ENCODE measurements at regions not wholly inside any gene's neighbourhood (a gene's known extent, or its start where the extent isn't known, plus 50 kb on each side); places are given as distances from the start of the nearest gene placed in this dataset.

GRCh38 chr5:21649969-21650368, 1203.2 kb downstream of the CDH12 start:
- no peak overlapping the region for H3K4me2 ChIP-seq (ENCODE audit: low read depth, low read length)
- DNase-seq: no peak
- H3K9ac ChIP-seq (ENCODE audit: low read length): no peak overlapping the region

DNA sequence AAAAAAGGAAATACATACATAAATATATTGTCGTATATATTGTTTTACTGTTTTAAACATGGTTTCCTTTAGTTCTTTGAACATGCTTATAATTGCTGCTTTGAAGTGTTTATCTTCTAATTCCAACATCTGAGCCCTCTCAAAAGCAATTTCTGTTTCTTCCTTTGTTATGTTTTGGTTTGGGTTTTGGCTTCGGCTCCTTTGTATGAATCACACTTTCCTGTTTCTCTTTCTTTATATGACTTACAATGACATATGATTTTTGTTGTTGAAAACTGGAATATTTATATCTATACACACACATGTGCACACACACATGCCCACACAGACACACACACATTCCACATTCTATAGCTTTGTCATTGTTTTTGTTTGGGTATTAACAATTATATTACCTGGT, 1206.7 kb downstream of the CDH12 start:
- TF ChIP-seq EZH2phosphoT487 (IDR thresholded peaks at IDR 0.05; ENCODE audit: low read length) (no peak), CTCF (IDR thresholded peaks at IDR 0.05; ENCODE audit: low read length) (no peak), EZH2 (optimal IDR thresholded peaks at IDR 0.05; ENCODE audit: low read depth, low read length) (no peak)
- no peak for DNase-seq
- H3K27ac ChIP-seq (ENCODE audit: low read length): no peak overlapping the region
- H3K9me3 ChIP-seq (replicated peaks; ENCODE audit: insufficient read depth, low read length): no peaks in the 10 kb centered on the region
- no peaks in the 10 kb centered on the region for H3F3A ChIP-seq (ENCODE audit: insufficient read depth, low read length)
- H3K79me2 ChIP-seq (ENCODE audit: low read length): no peaks in the 10 kb centered on the region
- no peak overlapping the region for H3K4me3 ChIP-seq (ENCODE audit: low read length)
- H3K4me2 ChIP-seq (ENCODE audit: low read depth, low read length): no peak overlapping the region
- H3K27me3 ChIP-seq (replicated peaks; ENCODE audit: insufficient read depth, low read length): no peaks in the 10 kb centered on the region
- H3K9me2 ChIP-seq (replicated peaks; ENCODE audit: insufficient read depth, low read length): no peaks in the 10 kb centered on the region
- no peak overlapping the region for H2AFZ ChIP-seq (ENCODE audit: low read length)
- H4K20me1 ChIP-seq (ENCODE audit: insufficient read depth, low read length): no peaks in the 10 kb centered on the region
- no peaks in the 10 kb centered on the region for H3K4me1 ChIP-seq (ENCODE audit: low read length)
- H3K36me3 ChIP-seq (replicated peaks; ENCODE audit: insufficient read depth, low read length): no peaks in the 10 kb centered on the region
- H3K9ac ChIP-seq (ENCODE audit: low read length): no peak overlapping the region

More at GRCh38 chr5:21649969-21650368, 1203.2 kb downstream of the CDH12 start:
- Histone ChIP-seq H3K9me2 (replicated peaks; ENCODE audit: insufficient read depth, low read length) (no peaks in the 10 kb centered on the region), H3K9me3 (replicated peaks; ENCODE audit: insufficient read depth, low read length) (no peaks in the 10 kb centered on the region), H3K4me1 (ENCODE audit: low read length) (no peaks in the 10 kb centered on the region), H3K4me3 (ENCODE audit: low read length) (no peak overlapping the region), H3F3A (ENCODE audit: insufficient read depth, low read length) (no peaks in the 10 kb centered on the region), H3K36me3 (replicated peaks; ENCODE audit: insufficient read depth, low read length) (no peaks in the 10 kb centered on the region), H4K20me1 (ENCODE audit: insufficient read depth, low read length) (no peaks in the 10 kb centered on the region), H3K79me2 (ENCODE audit: low read length) (no peaks in the 10 kb centered on the region), H2AFZ (ENCODE audit: low read length) (no peak overlapping the region), H3K27me3 (replicated peaks; ENCODE audit: insufficient read depth, low read length) (no peaks in the 10 kb centered on the region), H3K27ac (ENCODE audit: low read length) (no peak overlapping the region)
- TF ChIP-seq CTCF (IDR thresholded peaks at IDR 0.05; ENCODE audit: low read length) (no peak), EZH2phosphoT487 (IDR thresholded peaks at IDR 0.05; ENCODE audit: low read length) (no peak), EZH2 (optimal IDR thresholded peaks at IDR 0.05; ENCODE audit: low read depth, low read length) (no peak)

DNA sequence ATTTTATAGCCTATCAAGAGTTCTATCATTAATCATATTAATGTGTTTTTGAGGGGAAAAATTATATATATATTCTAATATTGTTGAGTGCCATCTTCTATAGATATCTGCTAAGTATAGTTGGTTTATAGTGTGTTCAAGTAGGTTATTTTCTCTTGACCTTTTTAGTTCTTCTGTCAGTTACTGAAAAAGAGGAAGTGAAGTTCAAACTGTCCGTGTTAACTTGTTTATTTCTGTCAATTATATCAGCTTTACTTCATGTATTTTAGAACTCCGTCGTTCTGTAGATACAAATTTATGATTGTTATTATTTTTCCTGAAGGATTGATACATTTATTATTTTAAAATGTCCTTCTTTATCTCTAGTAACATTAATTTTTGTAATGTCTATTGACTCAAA, 1209.1 kb downstream of the CDH12 start:
- H4K20me1 ChIP-seq (ENCODE audit: insufficient read depth, low read length): no peaks in the 10 kb centered on the region
- H3F3A ChIP-seq (ENCODE audit: insufficient read depth, low read length): no peaks in the 10 kb centered on the region
- no peak overlapping the region for H3K4me2 ChIP-seq (ENCODE audit: low read depth, low read length)
- H3K79me2 ChIP-seq (ENCODE audit: low read length): no peaks in the 10 kb centered on the region
- H2AFZ ChIP-seq (ENCODE audit: low read length): no peak overlapping the region
- no peaks in the 10 kb centered on the region for H3K9me2 ChIP-seq (replicated peaks; ENCODE audit: insufficient read depth, low read length)
- no peaks in the 10 kb centered on the region for H3K27me3 ChIP-seq (replicated peaks; ENCODE audit: insufficient read depth, low read length)
- H3K27ac ChIP-seq (ENCODE audit: low read length): no peak overlapping the region
- no peaks in the 10 kb centered on the region for H3K9me3 ChIP-seq (replicated peaks; ENCODE audit: insufficient read depth, low read length)
- no peak overlapping the region for H3K9ac ChIP-seq (ENCODE audit: low read length)
- TF ChIP-seq EZH2 (optimal IDR thresholded peaks at IDR 0.05; ENCODE audit: low read depth, low read length) (no peak), CTCF (IDR thresholded peaks at IDR 0.05; ENCODE audit: low read length) (no peak), EZH2phosphoT487 (IDR thresholded peaks at IDR 0.05; ENCODE audit: low read length) (no peak)
- no peaks in the 10 kb centered on the region for H3K36me3 ChIP-seq (replicated peaks; ENCODE audit: insufficient read depth, low read length)
- no peak overlapping the region for H3K4me3 ChIP-seq (ENCODE audit: low read length)
- DNase-seq: no peak
- H3K4me1 ChIP-seq (ENCODE audit: low read length): no peaks in the 10 kb centered on the region

Measured in MM.1S (cell line).